GM10248 (cell line): ENCODE measurements at regions not wholly inside any gene's neighbourhood (a gene's known extent, or its start where the extent isn't known, plus 50 kb on each side); places are given as distances from the start of the nearest gene placed in this dataset.

Experiments
- CTCF ChIA-PET: fragments of 300-600 bp; sonication (Branson Sonifier 250); formaldehyde crosslinking; extraction: SDS; loops from one replicate; lab custom pipeline; 2021; ENCODE audit warnings: antibody characterized with exemption; lab: Yijun Ruan, JAX
- POLR2A ChIA-PET: fragments of 350-650 bp; sonication (Branson Sonifier 250); formaldehyde crosslinking; extraction: SDS; loops from one replicate; lab custom pipeline; 2020; ENCODE audit warnings: antibody characterized with exemption; lab: Yijun Ruan, JAX
- DNase-seq: peaks from one replicate; pipeline ENCODE4 v3.0.0; 2012; ENCODE audit errors: extremely low spot score
- TF ChIP-seq, protein P1 (sequence below): IDR thresholded peaks from 2 replicates; pipeline ENCODE4 v1.5.1; 2012; ENCODE audit warnings: mild to moderate bottlenecking, low read depth; ENCODE audit errors: extremely low read depth, missing control alignments, control extremely low read depth

DNA sequence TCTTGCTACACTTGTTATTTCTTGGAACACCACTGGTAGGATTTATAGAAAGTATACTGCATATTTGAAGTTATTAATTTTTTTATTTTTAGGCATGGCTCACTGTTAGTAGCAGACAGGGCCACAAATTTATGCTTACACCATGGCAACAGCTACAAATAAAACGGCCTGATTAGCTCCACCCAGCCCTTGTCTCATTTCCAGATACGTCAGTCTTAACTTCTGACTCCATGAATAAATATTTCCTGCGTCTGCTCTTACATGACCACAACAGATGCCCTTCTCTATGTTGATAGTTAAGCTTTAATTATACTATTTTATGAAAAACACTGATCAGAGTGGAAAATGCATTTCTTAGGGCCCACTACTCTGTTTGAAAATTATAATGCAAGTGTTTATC is 62.3 kb upstream of the CPOX start:
- ChIA-PET POLR2A (no interaction called here), CTCF (interaction anchor here (3.4 to 3.9 kb wide), 2 partner anchors 11 to 13 kb away, joined by 12 to 32 read pairs; no protein-coding TSS in a partner anchor)
- DNase-seq, result no peak
- TF ChIP-seq, protein P1, sequence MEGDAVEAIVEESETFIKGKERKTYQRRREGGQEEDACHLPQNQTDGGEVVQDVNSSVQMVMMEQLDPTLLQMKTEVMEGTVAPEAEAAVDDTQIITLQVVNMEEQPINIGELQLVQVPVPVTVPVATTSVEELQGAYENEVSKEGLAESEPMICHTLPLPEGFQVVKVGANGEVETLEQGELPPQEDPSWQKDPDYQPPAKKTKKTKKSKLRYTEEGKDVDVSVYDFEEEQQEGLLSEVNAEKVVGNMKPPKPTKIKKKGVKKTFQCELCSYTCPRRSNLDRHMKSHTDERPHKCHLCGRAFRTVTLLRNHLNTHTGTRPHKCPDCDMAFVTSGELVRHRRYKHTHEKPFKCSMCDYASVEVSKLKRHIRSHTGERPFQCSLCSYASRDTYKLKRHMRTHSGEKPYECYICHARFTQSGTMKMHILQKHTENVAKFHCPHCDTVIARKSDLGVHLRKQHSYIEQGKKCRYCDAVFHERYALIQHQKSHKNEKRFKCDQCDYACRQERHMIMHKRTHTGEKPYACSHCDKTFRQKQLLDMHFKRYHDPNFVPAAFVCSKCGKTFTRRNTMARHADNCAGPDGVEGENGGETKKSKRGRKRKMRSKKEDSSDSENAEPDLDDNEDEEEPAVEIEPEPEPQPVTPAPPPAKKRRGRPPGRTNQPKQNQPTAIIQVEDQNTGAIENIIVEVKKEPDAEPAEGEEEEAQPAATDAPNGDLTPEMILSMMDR, result no peak

DNA sequence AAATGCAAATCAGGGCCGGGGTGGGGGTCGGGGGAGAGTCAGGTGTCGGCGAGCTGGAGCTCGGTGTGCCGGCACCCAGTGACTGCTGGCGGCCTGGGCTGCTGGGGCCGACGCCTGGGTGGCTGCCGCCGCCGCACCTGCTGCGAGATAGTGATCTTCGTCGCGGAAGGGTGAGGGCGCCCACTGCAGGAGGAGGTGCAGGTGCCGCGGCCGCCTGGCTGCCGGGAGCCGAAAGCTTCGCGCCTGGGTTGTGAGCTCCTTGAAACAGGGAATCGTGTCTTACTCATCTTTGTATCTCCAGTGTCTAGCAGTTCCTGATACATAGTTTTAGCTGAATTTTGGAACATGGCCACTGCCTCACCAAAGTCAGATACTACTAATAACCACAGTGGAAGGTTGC is 64.0 kb upstream of the CPOX start:
- POLR2A ChIA-PET, result no interaction called here
- CTCF ChIA-PET, result interaction anchor here (0.7 to 3.9 kb wide), 23 partner anchors 11 to 158 kb away, joined by 3 to 32 read pairs (median 5); partner anchors contain the start of gene CPOX
- DNase-seq, result peak; percentile 71
- TF ChIP-seq, protein P1, result peak; percentile 61

DNA sequence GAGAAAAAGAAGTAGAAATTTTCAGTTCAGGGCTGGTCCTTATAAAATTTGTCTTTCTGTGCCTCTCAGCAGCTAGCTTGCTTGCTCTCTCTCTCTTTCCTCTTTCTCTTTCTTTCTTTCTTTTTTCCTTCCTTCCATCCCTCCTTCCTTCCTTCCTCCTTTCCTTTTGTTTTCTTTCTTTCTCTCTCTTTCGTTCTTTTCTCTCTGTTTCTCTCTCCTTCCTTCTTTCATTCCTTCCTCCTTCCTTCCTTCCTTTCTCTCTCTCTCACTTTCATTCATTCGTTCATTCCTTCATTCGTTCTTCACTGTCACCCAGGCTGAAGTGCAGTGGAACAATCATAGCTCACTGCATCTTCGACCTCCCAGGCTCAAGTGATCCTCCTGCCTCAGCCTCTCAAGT is 69.3 kb upstream of the CPOX start:
- ChIA-PET CTCF (no interaction called here), POLR2A (no interaction called here)
- TF ChIP-seq, protein P1, result no peak
- no peak for DNase-seq

DNA sequence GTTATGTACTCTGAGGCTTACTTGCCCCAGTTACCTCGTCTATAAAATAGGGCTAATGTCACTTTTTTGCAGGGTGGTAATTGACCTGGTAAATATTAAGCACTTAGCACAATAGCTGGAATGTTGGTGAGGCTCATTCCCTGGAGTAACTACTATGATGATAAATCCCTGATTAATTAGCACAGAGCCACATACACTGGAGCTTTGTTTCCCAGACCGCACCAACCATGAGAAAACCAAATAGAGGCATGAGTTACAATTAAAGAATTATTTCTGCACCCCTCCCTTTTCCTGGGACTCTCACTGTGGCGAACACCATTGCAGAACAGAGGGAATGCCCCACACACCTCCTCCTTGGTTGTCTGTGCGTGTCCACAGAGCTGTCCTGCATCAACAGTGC is 76.6 kb upstream of the CPOX start:
- ChIA-PET CTCF (interaction anchor here (1.1 to 6.1 kb wide), 4 partner anchors 10 to 24 kb away, joined by 3 to 32 read pairs (median 4); no protein-coding TSS in a partner anchor), POLR2A (no interaction called here)
- DNase-seq, result no peak
- TF ChIP-seq, protein P1, result no peak

DNA sequence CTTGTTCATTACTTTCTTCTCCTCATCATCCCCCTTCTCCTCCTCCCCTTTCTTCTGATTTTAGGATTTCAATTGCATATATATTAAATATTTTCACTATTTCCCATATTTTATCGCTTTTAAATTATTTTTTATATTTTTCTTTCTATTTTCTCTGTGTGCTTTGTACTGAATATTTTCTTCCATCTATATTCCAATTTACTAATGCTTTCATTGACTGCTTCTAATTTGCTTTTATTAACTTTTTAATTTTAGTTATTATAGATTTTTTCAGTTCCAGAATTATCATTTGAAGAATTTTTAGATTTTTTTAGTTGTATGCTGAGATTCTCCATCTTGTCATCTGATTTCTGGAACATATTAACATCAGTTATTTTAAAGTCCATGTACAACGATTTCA is 83.2 kb upstream of the ST3GAL6 start:
- TF ChIP-seq, protein P1, result no peak
- DNase-seq, result no peak
- POLR2A ChIA-PET, result no interaction called here
- CTCF ChIA-PET, result no interaction called here

DNA sequence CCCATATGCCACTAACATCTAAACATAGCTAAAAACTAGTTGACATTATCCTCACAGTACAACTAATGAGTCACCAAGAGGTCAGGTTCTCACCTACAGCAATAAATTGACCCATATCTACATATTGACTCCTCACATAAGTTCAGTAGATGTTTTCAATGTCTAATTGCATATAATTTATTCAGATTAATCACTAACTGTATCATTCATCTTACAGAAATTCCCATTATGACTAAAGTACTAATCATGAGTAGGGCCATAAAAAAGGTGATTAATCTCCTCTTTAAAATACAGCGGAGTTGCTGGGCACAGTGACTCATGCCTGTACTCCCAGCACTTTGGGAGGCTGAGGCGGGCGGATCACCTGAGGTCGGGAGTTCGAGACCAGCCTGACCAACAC is 82.4 kb upstream of the ST3GAL6 start:
- DNase-seq, result no peak
- CTCF ChIA-PET, result no interaction called here
- TF ChIP-seq, protein P1, result no peak
- POLR2A ChIA-PET, result no interaction called here
